GM12878 (cell line): ENCODE measurements at regions not wholly inside any gene's neighbourhood (a gene's known extent, or its start where the extent isn't known, plus 50 kb on each side); places are given as distances from the start of the nearest gene placed in this dataset.

Source experiments
- ATAC-seq: fragments of 200-7000 bp; cut with Tn5 transposase; 3 replicates; pipeline ENCODE4 v1.9.1; 2020; ENCODE audit warnings: mild to moderate bottlenecking, moderate library complexity
- BruUV-seq: library from RNA; stranded (reverse); fragments of 400-500 nt; replicated peaks from 2 replicates; lab custom pipeline; 2021; lab: Mats Ljungman, UMichigan
- CTCF ChIA-PET: fragments of 300-600 bp; sonication (Branson Sonifier 250); formaldehyde crosslinking; extraction: SDS; loops from one replicate; lab custom pipeline; 2021; ENCODE audit warnings: inconsistent platforms; lab: Yijun Ruan, JAX
- POLR2A ChIA-PET: fragments of 350-600 bp; formaldehyde crosslinking; extraction: SDS; loops from one replicate; lab custom pipeline; 2021; ENCODE audit warnings: inconsistent platforms; lab: Charles Lee
- RAD21 ChIA-PET: fragments of 300-600 bp; sonication (Branson Sonifier 250); formaldehyde crosslinking; loops from one replicate; lab custom pipeline; 2023; ENCODE audit warnings: antibody characterized with exemption; ENCODE audit not compliant: unreplicated experiment; lab: Charles Lee
- SMC1A ChIA-PET: fragments of 300-600 bp; sonication (Branson Sonifier 250); formaldehyde crosslinking; loops from one replicate; lab custom pipeline; 2023; ENCODE audit not compliant: unreplicated experiment, uncharacterized antibody; lab: Charles Lee
- DNase-seq: peaks from one replicate; pipeline ENCODE4 v3.0.0-alpha.2; 2011; ENCODE audit warnings: low read depth, low spot score
- FAIRE-seq: peaks from 3 replicates; lab custom pipeline; 2011; peaks lifted over from hg19 to GRCh38; lab: Jason Lieb, UNC
- H2AFZ ChIP-seq: 2 replicates; pipeline ENCODE4 v1.6.0; 2011; ENCODE audit warnings: low read depth, low read length, control low read depth; ENCODE audit not compliant: control insufficient read depth
- H3K27ac ChIP-seq: 2 replicates; pipeline ENCODE4 v1.5.1; 2011; ENCODE audit warnings: control low read depth; ENCODE audit not compliant: control insufficient read depth, insufficient read depth
- H3K27me3 ChIP-seq, 2 experiments: replicated peaks in 1 of 2; 2 replicates each; pipeline versions ENCODE4 v1.6.0 to v1.6.1; 2011; ENCODE audit warnings: low read length in 1 of 2; ENCODE audit not compliant: control insufficient read depth in 2 of 2, insufficient read depth in 2 of 2
- H3K36me3 ChIP-seq, 2 experiments: 2 replicates each; pipeline ENCODE4 v1.5.1; 2011; ENCODE audit warnings: low read length in 1 of 2; ENCODE audit not compliant: control insufficient read depth in 2 of 2, insufficient read depth in 2 of 2
- H3K4me1 ChIP-seq: 2 replicates; pipeline ENCODE4 v1.6.1; 2011; ENCODE audit warnings: mild to moderate bottlenecking, low read length, moderate library complexity, mixed read lengths; ENCODE audit not compliant: control insufficient read depth, insufficient read depth
- H3K4me2 ChIP-seq: 2 replicates; pipeline ENCODE4 v1.6.0; 2011; ENCODE audit warnings: control low read depth; ENCODE audit not compliant: control insufficient read depth, insufficient read depth
- H3K4me3 ChIP-seq: fragments of 200-600 bp; sonication (generic); 2 replicates; pipeline ENCODE4 v1.5.1; 2016
- H3K79me2 ChIP-seq: 2 replicates; pipeline ENCODE4 v1.6.0; 2011; ENCODE audit warnings: low read length; ENCODE audit not compliant: control insufficient read depth, insufficient read depth
- H3K9ac ChIP-seq: 2 replicates; pipeline ENCODE4 v1.8.0; 2011; ENCODE audit warnings: low read length, control low read depth, mixed read lengths; ENCODE audit not compliant: control insufficient read depth, insufficient read depth
- H3K9me3 ChIP-seq: replicated peaks from 3 replicates; pipeline ENCODE4 v1.5.1; 2011; ENCODE audit warnings: mild to moderate bottlenecking, low read length; ENCODE audit not compliant: control insufficient read depth, insufficient read depth
- H4K20me1 ChIP-seq: 2 replicates; pipeline ENCODE4 v1.6.0; 2011; ENCODE audit not compliant: control insufficient read depth, insufficient read depth
- ATF3 ChIP-seq: IDR thresholded peaks from 2 replicates; pipeline ENCODE4 v1.6.1; 2011; ENCODE audit warnings: low read depth, mild to moderate bottlenecking, low read length, moderate library complexity, borderline replicate concordance; ENCODE audit errors: extremely low read depth
- BHLHE40 ChIP-seq, 2 experiments: fragments of 450-650 bp in 1 of 2; IDR thresholded peaks; 2 replicates each; pipeline ENCODE4 v1.6.1; 2011 to 2017; ENCODE audit warnings: low read depth in 2 of 2, borderline replicate concordance in 1 of 2, improper control_type of control experiment in 1 of 2, low read length in 1 of 2, mild to moderate bottlenecking in 1 of 2
- IKZF1 ChIP-seq: fragments of 450-650 bp; conservative IDR thresholded peaks from 2 replicates; pipeline ENCODE4 v1.6.1; 2017; ENCODE audit warnings: antibody characterized with exemption, mild to moderate bottlenecking
- IKZF2 ChIP-seq, 2 experiments: fragments of 450-650 bp; IDR thresholded peaks; 2 replicates each; pipeline ENCODE4 v1.6.1; 2017; ENCODE audit warnings: mild to moderate bottlenecking in 2 of 2, moderate library complexity in 2 of 2
- NR2C1 ChIP-seq: fragments of 450-650 bp; IDR thresholded peaks from 2 replicates; pipeline ENCODE4 v1.6.1; 2017; ENCODE audit warnings: antibody characterized with exemption, mild to moderate bottlenecking, moderate library complexity
- NR2F1 ChIP-seq: fragments of 450-650 bp; conservative IDR thresholded peaks from 2 replicates; pipeline ENCODE4 v1.6.1; 2017; ENCODE audit warnings: mild to moderate bottlenecking
- PBX3 ChIP-seq: IDR thresholded peaks from 2 replicates; pipeline ENCODE4 v1.6.1; 2011; ENCODE audit warnings: mild to moderate bottlenecking, low read depth, low read length, moderate library complexity; ENCODE audit not compliant: insufficient replicate concordance
- SIX5 ChIP-seq: IDR thresholded peaks from 2 replicates; pipeline ENCODE4 v1.6.1; 2011; ENCODE audit warnings: mild to moderate bottlenecking, low read depth, low read length, moderate library complexity; ENCODE audit not compliant: severe bottlenecking
- YBX1 ChIP-seq: fragments of 450-650 bp; IDR thresholded peaks from 2 replicates; pipeline ENCODE4 v1.6.1; 2016; ENCODE audit warnings: antibody characterized with exemption
- ZBTB33 ChIP-seq: fragments of 450-650 bp; IDR thresholded peaks from 2 replicates; pipeline ENCODE4 v1.6.1; 2017; ENCODE audit warnings: mild to moderate bottlenecking
- WGBS: methylation state at CpG from one replicate; pipeline ENCODE4 v1.1.6; 2016; ENCODE audit warnings: low lambda C conversion rate; ENCODE audit not compliant: insufficient replicate concordance, insufficient coverage; ENCODE audit errors: missing lambda C conversion rate; 5-methylcytosine and 5-hydroxymethylcytosine counted together
- in situ Hi-C: fragments of 300-500 bp; cut with MboI; formaldehyde crosslinking; loops from 9 replicates; pipeline ENCODE4 v1.14.3; 2018; ENCODE audit warnings: mixed read lengths
- intact Hi-C: fragments of 100-400 bp; cut with micrococcal nuclease; formaldehyde crosslinking; loops from one replicate; pipeline ENCODE4 v1.14.2; 2022; ENCODE audit not compliant: unreplicated experiment

GRCh38 chr1:222890716-222891115 lies 75.9 kb downstream of the DISP1 start:
- BruUV-seq, result no TSS peak
- Histone ChIP-seq H3K79me2 (no peaks in the 10 kb centered on the region), H3K27me3 (no peaks in the 10 kb centered on the region), H2AFZ (no peak overlapping the region), H3K4me2 (no peak overlapping the region), H3K9ac (no peak overlapping the region), H4K20me1 (no peaks in the 10 kb centered on the region)
- intact Hi-C loops, result no loop called here
- RAD21 ChIA-PET, result no interaction called here
- SMC1A ChIA-PET, result interaction anchor here (0.9 to 1.0 kb wide), 2 partner anchors 140 to 348 kb away, joined by 3 to 4 read pairs; no protein-coding TSS in a partner anchor
- ATAC-seq (no peak), FAIRE-seq (no peak)
- WGBS, result 43% methylated on average over 2 of the region's 2 CpGs
- in situ Hi-C loops, result no loop called here
- CTCF ChIA-PET, result interaction anchor here (0.6 kb wide), 1 partner anchor 334 kb away, joined by 3 read pairs; no protein-coding TSS in a partner anchor
- no peak for TF ChIP-seq IKZF1
- no peak for TF ChIP-seq PBX3
- TF ChIP-seq SIX5, result no peak
- no peak for TF ChIP-seq YBX1
- no peak for TF ChIP-seq BHLHE40 (IDR thresholded peaks at IDR 0.05; ENCODE audit: borderline replicate concordance in 1 of 2, low read depth in 2 of 2, low read length in 1 of 2)
- TF ChIP-seq ZBTB33, result no peak
- TF ChIP-seq IKZF2 (IDR thresholded peaks at IDR 0.05), result no peak
- no peak for TF ChIP-seq NR2F1
- no peak for TF ChIP-seq ATF3
- no peak for TF ChIP-seq NR2C1
- TF ChIP-seq, all 136 proteins: peak for 0
- Histone ChIP-seq H3K4me3 (no peak overlapping the region), H3K4me1 (no peaks in the 10 kb centered on the region), H3K36me3 (no peaks in the 10 kb centered on the region), H3K27ac (no peak overlapping the region), H3K9me3 (no peaks in the 10 kb centered on the region)
- POLR2A ChIA-PET, result no interaction called here
- no peak for DNase-seq
